CD14-positive monocyte (primary cell): ENCODE measurements at regions not wholly inside any gene's neighbourhood (a gene's known extent, or its start where the extent isn't known, plus 50 kb on each side); places are given as distances from the start of the nearest gene placed in this dataset.

Source experiments
- DNase-seq, 3 donors: peaks; one replicate each; pipeline ENCODE4 v3.0.0-alpha.2; 2011 to 2022
- H2AFZ ChIP-seq: 2 replicates; pipeline ENCODE4 v1.6.0; 2012; ENCODE audit warnings: mild to moderate bottlenecking, low read depth, low read length, inconsistent platforms; ENCODE audit not compliant: insufficient read depth, poor library complexity, severe bottlenecking
- H3K27ac ChIP-seq, 2 donors: 1 replicate in 1 of 2; 2 replicates in 1 of 2; pipeline ENCODE4 v1.5.1; 2012 to 2013; ENCODE audit warnings: low read length in 2 of 2, control low read depth in 1 of 2, inconsistent platforms in 1 of 2, low read depth in 1 of 2, mild to moderate bottlenecking in 1 of 2
- H3K27me3 ChIP-seq, 2 donors: one replicate each; pipeline versions ENCODE4 v1.6.0 to v1.6.1; 2011 to 2013; ENCODE audit warnings: low read length in 2 of 2; ENCODE audit not compliant: control insufficient read depth in 2 of 2, insufficient read depth in 2 of 2
- H3K36me3 ChIP-seq, 2 donors: replicated peaks in 1 of 2; 1 replicate in 1 of 2; 2 replicates in 1 of 2; pipeline versions ENCODE4 v1.5.1 to v1.6.1; 2012 to 2013; ENCODE audit warnings: low read length in 2 of 2, control low read depth in 1 of 2, inconsistent platforms in 1 of 2, mild to moderate bottlenecking in 1 of 2; ENCODE audit not compliant: insufficient read depth in 2 of 2, control insufficient read depth in 1 of 2
- H3K4me1 ChIP-seq, 2 donors: 1 replicate in 1 of 2; 2 replicates in 1 of 2; pipeline versions ENCODE4 v1.5.1 to v1.6.1; 2012 to 2013; ENCODE audit warnings: low read length in 2 of 2, control low read depth in 1 of 2, inconsistent platforms in 1 of 2, mild to moderate bottlenecking in 1 of 2, moderate library complexity in 1 of 2; ENCODE audit not compliant: insufficient read depth in 2 of 2, control insufficient read depth in 1 of 2
- H3K4me2 ChIP-seq: replicated peaks from 2 replicates; pipeline ENCODE3; 2012; ENCODE audit warnings: low read length, moderate library complexity, mild to moderate bottlenecking; ENCODE audit not compliant: poor library complexity, severe bottlenecking; ENCODE audit errors: extremely low read depth
- H3K4me3 ChIP-seq, 3 experiments: fragments of 200-600 bp in 1 of 3; sonication (generic) in 1 of 3; replicated peaks in 1 of 3; 1 replicate in 2 of 3; 2 replicates in 1 of 3; pipeline ENCODE4 v1.5.1; 2011 to 2013; ENCODE audit warnings: low read length in 3 of 3, mild to moderate bottlenecking in 3 of 3, control low read depth in 2 of 3, low read depth in 2 of 3, inconsistent platforms in 1 of 3, moderate library complexity in 1 of 3
- H3K79me2 ChIP-seq: 2 replicates; pipeline ENCODE4 v1.6.0; 2012; ENCODE audit warnings: mild to moderate bottlenecking, control low read depth, inconsistent platforms, low read length, moderate library complexity; ENCODE audit not compliant: insufficient read depth
- H3K9ac ChIP-seq: 2 replicates; pipeline ENCODE4 v1.6.0; 2017; ENCODE audit warnings: low read length, mild to moderate bottlenecking; ENCODE audit not compliant: insufficient read depth, poor library complexity, severe bottlenecking
- H3K9me3 ChIP-seq, 2 donors: replicated peaks in 1 of 2; 1 replicate in 1 of 2; 2 replicates in 1 of 2; pipeline versions ENCODE4 v1.5.1 to v1.6.1; 2012 to 2013; ENCODE audit warnings: low read length in 2 of 2, control low read depth in 1 of 2; ENCODE audit not compliant: control insufficient read depth in 1 of 2, insufficient read depth in 1 of 2
- H4K20me1 ChIP-seq: 2 replicates; pipeline ENCODE4 v1.6.0; 2012; ENCODE audit warnings: mild to moderate bottlenecking, low read length, control low read depth, moderate library complexity; ENCODE audit not compliant: insufficient read depth
- H3K27ac Mint-ChIP-seq, 7 donors: one replicate each; pipeline ENCODE4 v1.8.0; 2020; ENCODE audit warnings: mild to moderate bottlenecking in 7 of 7, mixed read lengths in 7 of 7, moderate library complexity in 6 of 7, inconsistent platforms in 2 of 7
- H3K27me3 Mint-ChIP-seq, 3 donors: one replicate each; pipeline ENCODE4 v1.8.0; 2021 to 2022; ENCODE audit warnings: low read depth in 3 of 3, mild to moderate bottlenecking in 3 of 3, mixed read lengths in 3 of 3, moderate library complexity in 3 of 3, inconsistent platforms in 1 of 3
- H3K36me3 Mint-ChIP-seq, 2 donors: one replicate each; pipeline ENCODE4 v1.8.0; 2020; ENCODE audit warnings: mixed read lengths in 2 of 2, inconsistent platforms in 1 of 2, mild to moderate bottlenecking in 1 of 2
- H3K4me1 Mint-ChIP-seq: one replicate; pipeline ENCODE4 v1.8.0; 2020; ENCODE audit warnings: mild to moderate bottlenecking, mixed read lengths
- H3K4me3 Mint-ChIP-seq, 2 donors: one replicate each; pipeline ENCODE4 v1.8.0; 2020; ENCODE audit warnings: mild to moderate bottlenecking in 2 of 2, mixed read lengths in 2 of 2, moderate library complexity in 1 of 2
- H3K9me3 Mint-ChIP-seq, 7 donors: one replicate each; pipeline ENCODE4 v1.8.0; 2020 to 2022; ENCODE audit warnings: mixed read lengths in 7 of 7, mild to moderate bottlenecking in 6 of 7, moderate library complexity in 6 of 7, inconsistent platforms in 2 of 7
- CTCF ChIP-seq: fragments of 200-600 bp; IDR thresholded peaks from one replicate; pipeline ENCODE4 v1.8.0; 2022; ENCODE audit warnings: antibody characterized with exemption, mild to moderate bottlenecking
- WGBS: methylation state at CpG from one replicate; pipeline ENCODE4 v1.1.5; 2013; ENCODE audit warnings: missing lambda C conversion rate; ENCODE audit not compliant: insufficient coverage; 5-methylcytosine and 5-hydroxymethylcytosine counted together
- intact Hi-C, 2 donors: fragments of 100-400 bp; cut with micrococcal nuclease; formaldehyde crosslinking; loops; one replicate each; pipeline versions ENCODE4 v1.15.0 to v1.15.1; 2023

- WGBS: 97% methylated on average over 3 of the region's 10 CpGs
- Histone ChIP-seq H3K4me1 (no peaks in the 10 kb centered on the region), H3K9me3 (no peaks in the 10 kb centered on the region), H3K36me3 (no peaks in the 10 kb centered on the region), H3K4me3 (no peak overlapping the region), H2AFZ (peak overlapping the region; percentile 49), H3K79me2 (no peaks in the 10 kb centered on the region), H3K27me3 (no peaks in the 10 kb centered on the region), H3K9ac (no peak overlapping the region), H3K27ac (no peak overlapping the region), H3K4me2 (no peak overlapping the region), H4K20me1 (no peaks in the 10 kb centered on the region)
- Mint-ChIP-seq H3K4me1 (peaks cover 7% of the 10 kb centered on the region), H3K27ac (no peak overlapping the region), H3K4me3 (no peak overlapping the region), H3K36me3 (no peaks in the 10 kb centered on the region), H3K9me3 (no peaks in the 10 kb centered on the region), H3K27me3 (peaks cover 0 to 3% (median 2%) of the 10 kb centered on the region in 3 donors)
- intact Hi-C loops: no loop called here
- no peak for DNase-seq
- TF ChIP-seq CTCF: no peak
Measured at GRCh38 chr6:14693301-14694192, 552.3 kb upstream of the JARID2 start.

- no peak overlapping the region for H3K4me2 ChIP-seq
- H4K20me1 ChIP-seq: no peaks in the 10 kb centered on the region
- WGBS: no CpG with 5 or more reads among the region's 1 CpG
- peaks cover 9% of the 10 kb centered on the region for H3K4me1 Mint-ChIP-seq
- H3K9me3 Mint-ChIP-seq: no peaks in the 10 kb centered on the region
- no peak overlapping the region for H3K27ac Mint-ChIP-seq
- H3K4me1 ChIP-seq: no peaks in the 10 kb centered on the region
- H3K4me3 Mint-ChIP-seq: no peak overlapping the region
- H3K36me3 ChIP-seq: no peaks in the 10 kb centered on the region
- no peaks in the 10 kb centered on the region for H3K36me3 Mint-ChIP-seq
- H3K79me2 ChIP-seq: no peaks in the 10 kb centered on the region
- no peak overlapping the region for H3K9ac ChIP-seq
- H3K27me3 ChIP-seq: no peaks in the 10 kb centered on the region
- H3K27ac ChIP-seq: no peak overlapping the region
- intact Hi-C loops: no loop called here
- DNase-seq: no peak
- no peak for TF ChIP-seq CTCF
- H3K4me3 ChIP-seq: no peak overlapping the region
- H3K27me3 Mint-ChIP-seq: peaks cover 0 to 3% (median 2%) of the 10 kb centered on the region in 3 donors
- no peak overlapping the region for H2AFZ ChIP-seq
- no peaks in the 10 kb centered on the region for H3K9me3 ChIP-seq
Measured at GRCh38 chr6:14694308-14694707, 551.6 kb upstream of the JARID2 start.
